ENCODE measurements at regions not wholly inside any gene's neighbourhood (a gene's known extent, or its start where the extent isn't known, plus 50 kb on each side); places are given as distances from the start of the nearest gene placed in this dataset.
"Not testable (repeated sequence)": the region's sequence is repeated elsewhere in the genome, so short reads cannot be mapped to it uniquely, and the experiment has no call there.

DNA sequence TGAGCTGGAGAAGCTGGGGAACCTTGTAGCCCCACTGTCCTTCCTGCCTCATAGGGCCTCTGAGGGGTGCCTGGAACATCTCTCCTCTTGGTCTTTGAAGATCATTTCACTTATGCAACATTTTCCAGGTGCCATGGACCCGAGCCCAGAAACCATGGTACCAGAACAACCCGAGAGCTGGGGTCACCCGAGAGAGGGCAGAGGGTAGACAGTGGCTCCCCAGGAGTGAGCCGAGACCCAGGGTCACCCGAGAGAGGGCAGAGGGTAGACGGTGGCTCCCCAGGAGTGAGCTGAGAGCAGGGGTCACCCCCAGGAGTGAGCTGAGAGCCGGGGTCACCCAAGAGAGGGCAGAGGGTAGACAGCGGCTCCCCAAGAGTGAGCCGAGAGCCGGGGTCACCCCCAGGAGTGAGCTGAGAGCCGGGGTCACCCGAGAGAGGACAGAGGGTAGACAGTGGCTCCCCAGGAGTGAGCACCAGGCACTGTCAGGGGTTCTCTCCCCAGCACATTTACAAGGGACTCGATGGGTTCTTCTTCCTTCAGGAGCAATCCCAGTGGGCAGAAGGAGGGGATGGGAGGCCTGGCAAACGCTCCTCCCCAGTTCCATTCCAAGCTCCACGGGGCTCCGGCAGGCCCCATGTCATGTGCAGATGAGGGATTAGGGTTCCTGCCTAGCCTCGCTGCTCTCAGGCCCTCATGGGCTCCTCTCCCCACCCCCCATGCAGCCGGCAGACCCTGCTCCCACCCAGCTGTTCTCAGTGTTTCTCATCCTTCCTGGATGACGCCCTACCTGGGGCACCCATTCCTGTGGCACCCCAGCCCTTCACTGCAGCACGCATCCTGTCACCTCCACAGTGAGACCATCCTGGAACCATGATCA is 163.5 kb downstream of the RTP5 start:
- DNase-seq, result no peak

DNA sequence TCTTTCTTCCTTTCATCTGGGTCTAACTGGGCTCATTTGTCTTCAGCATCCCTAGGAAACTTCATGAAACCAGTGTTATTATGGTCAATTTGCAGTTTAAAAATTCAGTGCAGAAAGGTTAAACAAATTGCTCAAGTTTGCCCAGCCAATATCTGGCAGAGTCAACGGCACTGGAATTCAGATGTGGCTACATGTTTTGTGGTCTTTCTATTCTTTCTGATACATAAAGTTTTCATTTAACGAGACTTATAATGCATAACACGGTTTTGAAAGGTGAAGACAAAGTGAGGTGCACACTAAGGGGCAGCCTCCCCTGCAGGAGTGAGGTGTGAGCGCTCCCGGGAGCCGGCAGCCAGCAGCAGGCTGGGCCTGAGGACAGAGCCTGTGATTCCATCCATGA is 164.6 kb downstream of the RTP5 start:
- no peak for DNase-seq

DNA sequence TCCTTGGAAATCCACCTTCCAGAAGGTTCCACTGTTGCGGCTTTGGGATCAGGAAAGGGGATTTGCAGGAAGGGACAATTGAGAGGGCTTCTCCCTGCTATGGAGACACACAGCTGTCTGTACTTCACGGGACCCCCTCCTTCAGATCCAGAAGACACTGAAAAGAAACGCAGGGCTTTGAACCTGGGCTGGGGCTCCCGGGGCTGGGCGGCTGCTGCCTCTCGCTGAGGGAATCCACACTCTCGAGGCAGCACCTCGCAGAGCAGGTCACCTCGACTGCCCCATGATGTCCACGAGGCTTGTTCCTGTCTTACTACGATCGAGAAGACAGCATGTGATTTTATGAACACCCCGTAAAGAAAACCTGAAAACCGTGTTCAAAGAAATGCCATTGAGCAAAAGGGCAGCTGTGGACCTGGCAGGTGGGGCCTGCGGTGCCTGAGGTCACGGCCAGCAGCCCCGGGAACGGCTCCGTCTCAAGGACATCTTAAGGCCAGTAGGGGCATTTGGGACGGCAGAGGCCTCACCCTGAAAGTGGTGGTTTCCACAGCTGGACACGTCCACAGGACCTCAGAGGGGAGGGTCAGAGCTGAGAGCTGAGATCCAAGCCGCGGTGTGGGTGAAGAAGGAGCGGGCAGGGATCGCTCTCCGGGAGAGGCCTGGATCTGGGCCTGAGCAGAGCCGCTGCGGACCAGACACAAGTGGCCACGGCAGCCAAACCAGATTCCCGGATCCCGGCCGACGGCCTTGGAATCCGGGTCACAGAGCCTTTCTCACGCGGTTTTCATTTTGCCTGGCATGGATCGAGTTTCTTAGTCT is 165.7 kb downstream of the RTP5 start:
- DNase-seq, result no peak

DNA sequence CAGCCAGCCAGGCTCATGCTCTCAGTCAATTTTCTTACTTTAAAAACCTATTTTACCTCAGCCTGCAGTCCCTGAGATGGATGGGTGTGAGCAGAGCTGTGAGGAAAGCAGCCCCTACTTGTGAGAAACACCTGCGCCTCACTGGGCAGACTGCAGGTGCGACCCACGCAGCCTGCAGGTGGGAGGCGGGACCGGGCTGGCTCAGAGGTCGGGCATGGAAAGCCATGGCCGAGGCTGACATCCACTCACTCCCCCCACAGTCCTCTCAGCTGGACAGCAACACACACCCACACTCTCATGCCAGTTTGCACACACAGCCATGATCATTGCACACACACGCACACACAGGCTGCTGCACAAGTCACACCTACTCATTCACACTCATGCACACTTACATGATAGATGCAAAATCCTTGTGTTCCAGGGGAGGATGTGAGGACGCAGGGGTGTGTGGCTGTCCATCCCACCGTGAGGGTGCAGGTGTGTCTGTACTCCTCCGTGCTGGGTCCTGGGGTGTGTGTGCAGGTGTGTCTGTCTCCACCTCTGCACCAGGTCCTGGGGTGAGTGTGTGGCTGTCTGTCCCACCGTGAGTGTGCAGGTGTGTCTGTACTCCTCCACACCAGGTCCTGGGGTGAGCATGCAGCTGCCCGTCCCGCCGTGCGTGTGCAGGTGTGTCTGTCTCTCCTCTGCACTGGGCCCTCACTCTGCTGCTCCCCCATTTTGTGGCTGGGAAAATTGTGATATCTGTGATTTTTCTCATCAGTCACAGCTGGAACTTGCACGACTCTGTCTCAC is 166.5 kb downstream of the RTP5 start:
- no peak for DNase-seq

DNA sequence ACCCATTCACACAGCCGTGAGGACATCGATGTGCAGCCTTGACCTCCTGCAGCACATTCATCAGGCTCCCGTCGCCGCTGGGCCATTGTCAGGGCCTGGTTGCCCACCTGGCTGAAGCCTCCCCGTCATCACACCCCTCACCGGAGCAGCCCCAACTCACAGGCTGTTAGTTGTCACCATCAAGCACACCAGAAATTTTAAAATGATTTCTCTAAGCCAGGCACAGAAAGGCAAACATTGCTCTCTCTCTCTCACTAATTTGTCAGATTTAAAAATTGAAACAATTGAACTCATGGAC is 167.1 kb downstream of the RTP5 start:
- DNase-seq, result no peak

DNA sequence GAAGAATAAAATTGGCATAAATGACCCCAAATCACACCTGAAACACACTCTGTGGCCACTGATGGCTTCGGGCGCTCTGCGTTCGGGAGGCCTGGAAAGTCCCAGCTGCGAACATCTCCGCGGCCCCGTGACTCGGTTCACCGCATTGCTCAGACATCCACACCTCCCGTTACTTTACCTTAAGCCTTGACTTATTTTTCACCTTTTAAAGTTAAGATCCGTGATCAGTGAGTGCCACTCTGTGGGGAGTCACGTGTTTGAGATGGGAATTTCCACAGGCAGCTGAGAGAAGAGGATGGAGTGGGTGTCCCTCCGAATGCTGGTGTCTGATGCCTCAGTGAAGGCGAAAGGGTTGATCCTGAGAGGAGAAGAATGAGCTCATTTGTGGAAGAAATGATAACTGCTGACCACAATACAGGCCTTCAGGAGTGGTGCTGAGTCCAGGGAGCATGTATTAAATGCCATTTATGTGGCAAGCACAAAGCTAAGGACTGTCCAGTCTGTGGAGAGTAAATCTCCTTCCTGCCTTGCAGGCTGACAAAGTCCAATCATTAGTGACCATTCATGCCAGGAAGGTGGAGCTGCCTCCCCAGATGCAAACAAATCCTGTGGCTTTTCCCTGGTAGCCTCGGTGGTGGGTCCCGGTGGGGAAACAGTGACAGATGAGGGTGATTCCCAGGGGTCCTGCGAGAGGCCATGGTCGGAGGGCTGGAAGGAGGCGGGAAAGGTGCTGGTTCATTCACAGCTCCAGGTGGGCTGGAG is 168.8 kb downstream of the RTP5 start:
- no peak for DNase-seq

DNA sequence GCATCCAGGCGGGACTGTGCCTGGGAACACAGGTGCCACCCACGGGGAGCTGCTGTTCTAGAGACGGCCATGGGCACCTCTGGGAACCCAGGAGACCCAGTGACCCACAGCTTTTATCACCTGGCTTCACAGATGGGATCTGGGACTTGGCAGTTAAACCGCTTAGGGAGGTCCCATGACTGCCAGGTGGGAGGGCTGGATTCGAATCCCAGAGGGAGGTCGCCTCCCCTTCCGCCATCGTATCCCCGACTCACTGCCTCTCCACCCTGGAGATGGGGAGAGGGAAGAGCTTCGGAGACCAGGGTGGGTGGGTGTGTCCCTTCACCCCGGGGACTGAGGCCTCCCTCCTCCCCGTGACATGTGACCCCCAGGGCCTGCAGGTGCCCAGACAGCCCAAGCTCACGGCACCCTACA is 169.4 kb downstream of the RTP5 start:
- no peak for DNase-seq

DNA sequence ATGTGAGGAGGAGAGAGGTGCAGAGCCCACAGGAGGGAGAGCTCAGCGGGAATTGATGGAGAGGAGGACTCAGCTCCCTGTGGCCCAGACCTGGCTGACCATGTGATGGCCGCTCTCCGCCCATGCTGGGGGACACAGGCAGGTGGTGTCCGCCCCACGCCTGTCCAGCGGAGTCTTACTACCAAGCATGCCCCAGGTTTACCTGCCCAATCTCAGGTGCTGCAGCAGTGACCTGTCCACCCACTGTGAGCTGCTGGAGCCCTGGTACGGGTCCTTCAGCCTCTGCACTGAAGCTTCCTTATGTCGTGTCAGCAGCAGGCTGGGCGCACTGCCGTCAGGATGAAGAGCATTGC is 170.8 kb downstream of the RTP5 start:
- no peak for DNase-seq

DNA sequence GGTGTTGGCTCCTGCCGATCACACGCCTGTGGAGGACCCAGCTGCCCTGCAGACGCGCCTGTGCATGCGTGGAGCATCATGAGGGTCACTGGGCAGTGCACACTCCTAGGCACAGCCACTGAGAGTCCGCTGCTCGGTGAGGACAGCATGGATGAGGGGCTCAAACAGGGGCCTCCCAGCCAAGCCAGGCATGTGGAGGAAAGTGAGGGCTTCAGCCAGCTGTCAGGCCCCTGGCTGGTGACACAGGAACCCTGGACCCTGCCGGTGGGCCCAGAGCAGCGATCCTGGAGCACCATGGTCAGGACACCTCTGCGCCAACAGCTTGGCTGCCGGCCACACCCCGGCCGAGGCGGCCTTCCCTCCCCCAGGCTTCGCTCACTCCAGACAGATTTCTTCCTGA is 171.2 kb downstream of the RTP5 start:
- no peak for DNase-seq

DNA sequence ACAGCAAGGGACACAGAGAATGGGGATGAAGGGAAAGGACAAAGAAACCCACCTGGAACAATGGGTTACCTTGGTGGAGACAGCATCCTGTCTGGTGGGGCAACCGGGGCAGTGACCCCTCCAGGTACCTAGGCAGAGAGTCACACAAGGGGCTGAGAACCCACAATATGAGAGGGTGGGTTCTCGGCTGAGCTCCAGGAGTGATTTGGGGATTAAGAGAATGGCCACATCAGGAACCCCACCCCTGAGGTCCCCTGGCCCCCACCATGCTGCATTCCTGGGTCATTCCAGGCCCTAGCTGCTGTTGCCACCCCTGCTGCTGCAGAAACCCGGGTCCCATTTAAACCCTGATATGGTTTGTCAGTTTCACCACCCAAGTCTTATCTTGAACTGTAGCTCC is 172.3 kb downstream of the RTP5 start:
- DNase-seq, result no peak

DNA sequence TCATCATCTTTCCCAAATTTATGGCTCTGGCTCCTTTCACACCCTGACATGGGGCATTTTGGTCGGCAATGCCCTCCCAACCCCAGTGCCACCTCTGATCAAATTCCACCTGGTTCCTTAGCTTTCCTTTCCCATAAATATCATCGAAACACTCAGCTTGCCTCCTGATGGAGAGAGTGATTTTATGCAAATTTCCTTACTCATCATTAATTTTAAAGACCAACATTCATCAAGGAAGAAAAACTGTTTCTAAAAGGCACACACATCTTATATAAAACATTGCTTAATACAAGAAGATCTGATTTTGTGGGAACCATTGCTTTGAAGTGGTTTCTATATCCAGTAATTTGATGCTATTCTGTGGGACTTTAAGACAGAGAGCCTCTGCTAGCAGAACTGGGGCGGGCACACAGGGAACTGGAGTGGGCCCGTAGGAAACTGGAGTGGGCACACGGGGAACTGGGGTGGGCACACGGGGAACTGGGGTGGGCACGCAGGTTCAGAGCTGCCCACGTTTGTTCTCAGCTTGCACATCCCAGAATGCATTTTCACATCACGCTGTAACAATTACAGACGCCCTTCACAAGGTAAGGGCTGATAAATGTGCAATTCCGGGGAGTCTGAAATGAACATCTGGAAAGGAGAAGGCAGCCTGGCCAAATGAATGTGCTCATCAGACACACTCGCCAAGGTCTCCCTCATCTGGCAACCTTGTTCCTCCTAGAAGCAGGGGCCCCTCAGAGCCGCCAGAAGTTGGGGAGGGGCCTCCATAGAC is 174.2 kb downstream of the RTP5 start:
- no peak for DNase-seq

DNA sequence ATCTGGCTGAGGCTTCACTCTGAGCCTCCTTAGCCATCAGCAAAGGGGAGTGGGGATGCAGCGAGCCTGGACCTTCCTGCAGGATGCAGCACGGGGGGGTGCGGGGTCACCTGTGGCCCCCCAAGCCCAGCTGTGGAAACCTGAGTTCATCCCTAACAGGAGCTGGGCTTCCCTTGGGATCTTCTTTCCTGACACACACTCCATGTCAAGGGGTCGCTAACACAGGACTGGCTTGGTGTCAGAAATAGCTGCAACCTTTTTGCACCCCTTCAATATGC is 174.7 kb downstream of the RTP5 start:
- DNase-seq, result no peak

DNA sequence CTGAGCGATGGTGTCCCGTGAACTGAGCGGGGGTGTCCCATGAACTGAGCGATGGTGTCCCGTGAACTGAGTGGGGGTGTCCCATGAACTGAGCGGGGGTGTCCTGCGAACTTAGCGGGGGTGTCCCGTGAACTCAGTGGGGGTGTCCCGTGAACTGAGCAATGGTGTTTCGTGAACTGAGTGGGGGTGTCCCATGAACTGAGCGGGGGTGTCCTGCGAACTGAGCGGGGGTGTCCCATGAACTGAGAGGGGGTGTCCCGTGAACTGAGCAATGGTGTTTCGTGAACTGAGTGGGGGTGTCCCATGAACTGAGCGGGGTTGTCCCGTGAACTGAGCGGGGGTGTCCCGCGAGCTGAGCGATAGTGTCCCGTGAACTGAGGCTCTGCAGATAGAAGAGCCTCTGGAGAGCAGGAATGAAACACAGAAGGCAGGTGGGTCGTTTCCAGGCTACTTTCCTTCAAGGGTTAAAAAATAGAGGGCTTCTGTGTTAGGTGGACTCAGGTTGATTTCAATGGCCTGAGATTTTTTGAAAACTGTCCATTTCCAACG is 176.1 kb downstream of the RTP5 start:
- not testable (repeated sequence) for DNase-seq

DNA sequence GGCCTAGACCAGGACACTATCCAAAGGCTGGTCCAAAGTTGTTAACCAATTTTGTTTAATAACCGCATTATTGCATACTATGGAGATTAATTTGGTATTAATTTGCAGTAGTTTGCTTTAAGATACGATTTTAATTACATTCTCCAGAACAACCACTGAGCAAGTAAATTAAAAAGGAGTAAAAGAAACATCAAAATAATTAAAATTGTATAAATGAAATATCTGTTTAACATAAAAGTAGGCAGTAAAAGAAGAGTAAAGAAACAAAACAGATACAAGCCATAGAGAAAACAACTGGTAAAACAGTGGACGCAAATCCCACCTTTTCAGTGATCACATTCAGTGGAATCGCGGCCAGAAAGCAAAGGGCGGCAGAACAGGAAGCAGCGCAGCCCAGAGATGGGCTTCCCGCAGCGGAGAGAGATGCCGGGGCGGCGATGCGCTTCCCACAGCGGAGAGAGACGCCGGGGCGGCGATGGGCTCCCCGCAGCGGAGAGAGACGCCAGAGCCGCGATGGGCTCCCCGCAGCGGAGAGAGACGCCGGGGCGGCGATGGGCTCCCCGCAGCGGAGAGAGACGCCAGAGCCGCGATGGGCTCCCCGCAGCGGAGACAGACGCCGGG is 176.8 kb downstream of the RTP5 start:
- no peak for DNase-seq

DNA sequence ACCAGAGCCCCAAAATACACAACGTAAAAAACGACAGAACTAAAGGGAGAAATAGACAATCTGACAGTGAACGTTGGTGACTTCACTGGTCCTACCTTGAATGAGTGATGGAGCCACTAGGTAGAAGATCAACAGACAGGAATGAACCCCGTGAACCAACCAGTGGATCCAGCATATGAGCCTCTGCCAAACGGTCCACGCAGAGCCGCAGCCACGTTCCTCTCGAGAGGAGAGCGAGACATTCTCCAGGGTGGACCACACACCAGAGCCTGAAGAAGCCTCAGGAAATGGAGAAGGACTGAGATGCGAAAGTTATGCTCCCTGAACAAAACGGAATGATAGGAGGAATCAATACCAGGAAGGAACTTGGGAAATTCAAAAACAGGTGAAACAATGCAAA is 178.4 kb downstream of the RTP5 start:
- no peak for DNase-seq

DNA sequence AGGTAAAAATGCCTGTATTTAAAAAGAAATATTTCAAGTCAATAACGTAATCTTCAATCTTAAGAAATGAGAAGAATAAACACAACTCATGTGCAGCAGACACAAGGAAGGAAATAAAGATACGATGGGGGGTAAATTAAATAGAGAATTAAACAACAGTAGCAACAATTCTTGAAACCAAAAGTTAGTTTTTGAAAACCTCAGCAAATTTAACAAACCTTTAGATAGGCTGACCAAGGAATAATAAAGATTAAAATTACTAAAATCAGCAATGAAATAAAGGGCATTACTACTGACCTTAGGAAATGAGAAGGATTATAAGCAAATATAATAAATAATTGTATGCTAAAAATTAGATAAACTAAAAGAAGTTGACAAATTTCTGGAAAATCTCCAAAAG is 178.9 kb downstream of the RTP5 start:
- no peak for DNase-seq

DNA sequence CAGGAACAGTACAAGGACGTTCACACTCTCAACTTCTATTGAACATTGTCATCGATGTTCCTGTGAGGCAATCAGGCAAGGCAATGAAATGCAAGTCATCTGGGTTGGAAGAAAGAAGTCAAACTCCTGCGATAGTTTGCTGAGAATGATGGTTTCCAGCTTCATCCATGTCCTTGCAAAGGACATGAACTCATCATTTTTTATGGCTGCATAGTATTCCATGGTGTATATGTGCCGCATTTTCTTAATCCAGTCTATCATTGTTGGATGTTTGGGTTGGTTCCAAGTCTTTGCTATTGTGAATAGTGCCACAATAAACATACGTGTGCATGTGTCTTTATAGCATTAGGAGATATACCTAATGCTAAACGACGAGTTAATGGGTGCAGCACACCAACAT is 180.0 kb downstream of the RTP5 start:
- not testable (repeated sequence) for DNase-seq

DNA sequence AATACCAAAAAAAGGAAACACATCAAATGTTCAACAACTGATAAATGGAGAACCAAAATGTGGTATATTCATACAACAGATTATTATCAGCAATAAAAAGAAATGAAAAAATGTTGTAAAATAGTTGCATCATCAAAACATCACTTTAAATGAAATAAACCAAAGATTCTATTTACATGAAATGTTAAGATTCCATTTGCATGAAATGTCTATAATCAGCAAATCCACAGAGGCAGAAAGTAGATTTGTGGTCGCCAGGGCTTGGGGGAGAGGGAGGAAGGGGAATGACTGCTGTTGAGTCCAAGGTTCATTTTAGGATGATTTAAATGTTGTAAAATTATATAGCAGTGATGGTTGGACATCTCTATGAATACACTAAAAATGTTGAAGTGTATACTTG is 181.9 kb downstream of the RTP5 start:
- no peak for DNase-seq

DNA sequence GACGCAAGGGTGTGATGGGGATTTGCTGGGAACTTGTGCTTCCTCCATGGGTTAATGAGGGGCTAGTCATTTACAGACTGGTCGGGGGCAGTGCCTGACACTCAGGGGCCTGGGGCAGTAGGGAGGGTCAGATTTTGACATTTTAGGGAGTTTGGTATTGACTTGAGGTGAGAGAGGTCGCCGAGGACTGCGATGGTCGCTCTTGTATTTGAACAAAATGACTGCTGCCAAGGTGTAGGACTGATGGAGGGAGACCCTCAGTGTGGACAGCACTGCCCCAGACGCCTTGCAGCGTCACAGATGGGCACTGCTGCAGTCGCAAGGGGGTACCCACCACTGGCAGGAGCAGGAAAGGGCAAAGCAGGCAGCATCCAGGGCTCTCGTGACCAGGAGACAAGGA is 182.9 kb downstream of the RTP5 start:
- no peak for DNase-seq

DNA sequence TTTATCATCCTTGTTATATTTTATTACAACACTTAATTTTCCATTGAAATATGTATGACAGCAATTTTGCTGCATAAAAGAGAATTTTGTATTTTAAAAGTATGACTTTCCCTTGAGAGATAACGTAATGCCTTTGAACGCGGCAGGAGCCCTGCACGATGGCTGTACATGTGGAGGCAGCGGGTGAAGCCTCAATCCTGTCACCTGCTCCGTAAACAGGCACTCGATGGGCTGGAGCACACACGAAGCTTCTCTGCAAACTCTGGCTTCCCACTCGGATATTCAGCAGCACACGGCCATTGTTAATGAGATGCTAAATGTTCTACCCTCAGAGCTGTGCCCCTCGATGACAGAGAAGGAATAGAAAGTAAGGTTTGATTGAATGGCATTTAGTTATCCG is 184.4 kb downstream of the RTP5 start:
- DNase-seq, result no peak

DNA sequence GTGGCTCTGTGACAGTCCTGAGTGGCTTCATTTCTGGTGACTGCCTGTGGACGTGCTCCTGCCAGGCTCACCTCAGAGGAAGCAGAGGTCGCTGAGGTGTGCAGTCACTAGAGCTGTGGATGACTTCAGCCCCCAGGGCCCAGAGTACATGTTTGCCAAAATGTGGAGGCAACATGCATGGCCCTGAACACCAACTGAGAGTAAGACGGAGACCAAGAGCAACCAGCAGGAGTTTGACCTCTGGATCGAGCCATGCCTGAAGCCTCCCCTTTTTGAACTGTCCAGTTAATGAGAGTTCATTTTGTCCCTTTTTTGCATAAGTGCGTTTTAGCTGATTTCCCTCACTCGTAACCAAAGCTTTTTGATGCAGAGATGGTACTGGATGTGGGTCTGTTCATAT is 184.9 kb downstream of the RTP5 start:
- DNase-seq, result no peak

Data from hematopoietic multipotent progenitor cell treated with erythropoietin and hydrocortisone succinate and interleukin-3 and kit ligand, for 4 days (in vitro differentiated cells).